IPS DF 19.7 (cell line): ENCODE measurements at regions not wholly inside any gene's neighbourhood (a gene's known extent, or its start where the extent isn't known, plus 50 kb on each side); places are given as distances from the start of the nearest gene placed in this dataset.
"Not testable (repeated sequence)": the region's sequence is repeated elsewhere in the genome, so short reads cannot be mapped to it uniquely, and the experiment has no call there.

Experiments used
- DNase-seq: peaks from one replicate; pipeline ENCODE4 v3.0.0-alpha.2; 2013; ENCODE audit warnings: low read depth, low spot score

DNA sequence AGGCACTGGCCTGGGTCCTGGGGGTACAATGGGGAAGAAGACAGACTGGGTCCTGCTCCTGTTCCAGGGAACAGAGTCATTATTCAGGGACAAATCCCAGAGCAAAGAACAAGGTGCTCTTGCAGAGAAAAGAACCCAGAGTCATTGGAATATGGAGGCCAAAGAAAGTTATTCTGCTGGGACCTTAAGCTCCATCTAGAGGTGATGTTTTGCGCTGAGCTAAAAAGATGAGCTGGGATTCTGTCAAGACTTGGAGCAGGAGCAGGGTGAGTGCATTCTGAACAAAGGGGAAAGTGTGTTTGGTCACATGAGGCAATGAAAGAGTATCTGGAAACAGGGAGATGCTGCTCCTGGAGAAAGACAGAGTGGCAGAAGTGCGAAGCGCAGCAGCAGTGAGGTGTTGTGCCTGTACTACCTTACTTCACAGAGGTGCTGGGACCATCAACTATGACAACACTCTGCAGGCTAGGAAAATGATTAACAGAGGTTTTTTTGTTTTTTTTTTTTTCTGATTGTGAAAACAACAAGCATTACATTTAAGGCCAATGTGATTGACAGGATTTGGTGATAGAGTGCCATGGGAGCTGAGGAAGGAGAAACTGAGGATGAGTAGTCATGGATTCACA, 95.3 kb upstream of the TNFSF11 start:
- DNase-seq = peak; percentile 47

DNA sequence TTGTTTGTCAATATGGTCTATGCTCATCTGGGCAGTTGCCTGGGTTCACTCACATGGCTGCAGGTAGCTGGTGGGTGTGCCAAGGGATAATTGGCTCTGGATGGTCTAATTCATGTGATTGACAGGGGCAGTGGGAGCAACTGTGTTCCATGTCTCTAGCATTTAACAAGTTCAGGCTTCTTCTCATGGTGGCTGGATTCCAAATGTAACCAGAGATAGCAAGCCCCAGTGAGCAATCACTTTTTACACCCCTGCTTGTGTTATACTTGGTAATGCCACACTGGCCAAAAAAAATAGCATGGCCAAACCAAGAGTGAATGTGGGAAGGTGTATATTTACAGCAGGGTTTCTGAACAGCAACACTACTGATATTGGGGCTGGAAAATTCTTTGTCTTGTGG, 89.6 kb upstream of the TNFSF11 start:
- no peak for DNase-seq

DNA sequence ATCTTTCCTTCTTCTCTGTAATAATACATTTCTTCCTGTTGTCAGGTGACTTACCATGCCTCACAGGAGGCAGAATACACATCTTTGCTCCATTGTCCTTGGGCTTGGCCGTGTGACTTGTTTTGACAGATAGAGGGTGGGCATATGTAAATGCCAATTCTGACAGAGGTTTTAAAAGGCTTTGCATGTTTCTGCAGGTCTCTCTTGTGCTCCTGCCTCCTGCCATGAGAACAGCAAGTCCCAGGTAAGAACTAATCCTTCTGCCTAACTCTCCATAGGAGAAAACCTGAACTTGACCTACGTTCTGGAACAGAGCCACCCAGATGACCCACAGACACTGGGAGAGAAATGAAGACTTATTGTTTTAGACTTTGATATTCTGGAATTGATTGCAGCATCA, 88.7 kb upstream of the TNFSF11 start:
- DNase-seq = no peak

DNA sequence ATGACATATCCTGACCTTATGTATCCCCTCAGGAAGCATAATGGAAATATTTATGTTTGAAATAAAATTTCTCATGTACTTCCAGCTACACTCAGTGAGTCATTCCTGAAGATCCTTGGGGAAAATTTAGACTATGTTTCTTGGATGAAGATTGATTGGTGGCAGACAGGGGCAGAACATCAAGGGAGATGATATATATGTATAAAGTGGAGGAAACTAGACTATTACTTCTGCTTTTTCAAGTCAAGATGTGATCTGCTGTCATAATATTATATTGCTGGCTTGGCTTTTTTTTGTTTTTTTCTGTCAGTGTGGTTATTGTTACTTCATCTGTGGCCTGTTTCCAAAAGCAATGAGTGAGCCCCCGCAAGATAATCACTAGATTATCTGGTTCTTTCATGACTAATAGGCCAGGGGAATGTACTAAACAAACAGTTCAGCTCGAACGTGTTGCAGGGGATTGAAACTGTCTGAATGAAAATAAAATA, 87.2 kb upstream of the TNFSF11 start:
- DNase-seq = no peak

DNA sequence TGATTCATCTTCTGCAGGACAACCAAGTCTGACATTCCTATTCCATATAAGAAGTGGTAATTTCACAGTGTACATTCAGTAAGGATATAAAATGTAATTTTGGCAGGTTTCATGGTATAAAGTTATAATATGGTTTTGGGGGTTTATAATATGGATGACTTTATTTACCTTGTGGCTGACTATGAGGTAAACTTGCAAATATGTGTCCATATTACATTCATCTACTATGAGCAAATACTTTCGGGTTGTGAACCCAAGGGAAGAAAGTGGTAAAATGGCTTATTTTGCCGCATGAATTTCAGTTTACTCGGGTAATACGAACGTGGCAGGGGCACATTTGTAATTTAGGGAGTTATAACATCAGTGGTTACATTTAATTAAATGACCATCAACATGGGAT, 86.7 kb upstream of the TNFSF11 start:
- no peak for DNase-seq

DNA sequence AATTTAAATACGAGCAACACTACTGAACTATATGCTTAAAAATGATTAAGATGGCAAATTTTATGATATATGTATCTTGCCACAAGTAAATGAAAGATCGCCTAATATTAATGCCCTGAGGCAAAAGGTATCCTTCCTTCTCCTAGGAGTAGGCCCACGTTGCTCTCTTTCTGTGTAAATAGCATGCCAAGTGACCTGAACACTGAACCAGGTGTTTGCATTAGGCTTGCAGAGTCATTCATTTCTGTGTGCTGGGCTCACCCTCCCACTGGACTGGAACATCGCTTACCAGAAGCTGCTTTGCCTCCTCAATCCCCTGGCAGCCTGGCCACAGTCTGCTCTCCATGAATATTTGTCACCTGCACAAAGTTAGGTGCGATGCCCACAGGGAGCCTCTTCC, 83.3 kb upstream of the TNFSF11 start:
- DNase-seq = no peak

DNA sequence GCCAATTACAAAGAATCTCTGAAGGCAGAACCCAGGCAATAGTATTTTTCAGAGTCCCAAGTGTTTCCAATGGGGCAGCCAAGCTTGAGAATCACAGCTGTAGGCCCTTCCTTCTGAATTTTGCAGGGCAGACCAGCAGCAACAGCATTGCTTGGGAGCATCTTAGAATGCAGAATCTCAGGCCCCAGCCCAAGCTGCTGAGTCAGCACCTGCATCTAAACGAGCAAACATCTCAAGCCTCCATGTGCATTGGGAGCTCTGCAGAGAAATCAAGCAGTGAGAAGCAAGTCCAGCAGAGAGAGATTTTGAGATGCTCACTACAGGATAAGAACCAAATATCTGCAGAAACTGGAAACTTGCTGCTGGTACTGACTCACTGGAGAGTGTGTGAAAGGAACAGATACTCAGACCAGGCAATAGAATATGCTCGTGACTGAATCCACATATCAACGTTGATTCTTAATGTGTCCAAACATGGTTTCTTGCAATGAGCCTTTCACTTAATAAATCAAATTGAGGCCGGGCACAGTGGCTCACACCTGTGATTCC, 81.5 kb upstream of the TNFSF11 start:
- DNase-seq = no peak

DNA sequence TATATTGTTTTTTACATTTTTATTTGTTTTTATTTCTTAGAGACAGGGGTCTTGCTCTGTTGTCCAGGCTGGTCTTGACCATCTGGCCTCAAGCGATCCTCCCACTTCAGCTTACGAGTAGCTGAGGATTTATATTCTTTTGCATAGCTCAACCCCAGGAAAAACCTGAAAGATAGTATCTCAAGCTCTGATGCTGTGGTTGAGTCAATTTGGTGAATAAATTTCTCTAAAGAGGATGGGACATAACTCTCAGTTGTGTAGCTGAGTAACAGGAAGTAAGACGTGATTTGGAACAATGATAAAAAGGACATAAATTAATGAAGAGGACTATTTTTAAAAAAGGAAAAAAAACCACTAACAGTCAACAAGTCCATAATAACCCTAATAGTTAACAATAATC, 79.8 kb upstream of the TNFSF11 start:
- no peak for DNase-seq

DNA sequence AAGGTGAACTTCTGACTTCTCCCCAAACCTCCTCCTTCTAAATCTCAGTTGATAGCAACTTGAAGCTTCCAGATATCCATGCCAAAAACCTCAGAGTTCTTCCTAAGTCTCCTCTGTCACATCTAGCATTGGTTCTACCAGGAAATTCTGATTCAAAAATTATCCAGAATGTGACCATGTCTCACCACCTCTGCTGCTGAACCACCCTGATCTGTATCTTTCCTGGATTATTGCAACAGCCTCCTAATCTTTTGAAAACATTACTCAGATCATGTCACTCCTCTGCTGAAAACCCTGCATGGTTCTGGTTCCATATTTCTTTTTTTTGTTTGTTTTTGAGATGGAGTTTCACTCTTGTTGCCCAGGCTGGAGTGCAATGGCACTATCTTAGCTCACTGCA, 78.7 kb upstream of the TNFSF11 start:
- DNase-seq = no peak

DNA sequence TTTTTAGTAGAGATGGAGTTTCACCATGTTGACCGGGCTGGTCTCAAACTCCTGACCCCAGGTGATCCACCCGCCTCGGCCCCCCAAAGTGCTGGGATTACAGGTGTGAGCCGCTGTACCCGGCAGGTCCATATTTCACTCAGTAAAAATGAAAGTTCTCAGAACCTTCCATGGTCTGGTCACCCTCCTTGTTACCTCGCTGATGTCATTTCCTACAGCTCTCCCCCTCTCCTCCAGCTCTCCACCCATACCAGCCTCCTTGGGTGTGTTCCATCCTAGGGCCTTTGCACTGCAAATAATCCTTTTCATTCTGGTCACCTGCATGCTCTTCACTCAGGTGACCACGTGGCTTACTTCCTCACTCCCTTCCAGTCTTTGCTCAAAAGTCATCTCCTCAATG, 78.2 kb upstream of the TNFSF11 start:
- DNase-seq = no peak

DNA sequence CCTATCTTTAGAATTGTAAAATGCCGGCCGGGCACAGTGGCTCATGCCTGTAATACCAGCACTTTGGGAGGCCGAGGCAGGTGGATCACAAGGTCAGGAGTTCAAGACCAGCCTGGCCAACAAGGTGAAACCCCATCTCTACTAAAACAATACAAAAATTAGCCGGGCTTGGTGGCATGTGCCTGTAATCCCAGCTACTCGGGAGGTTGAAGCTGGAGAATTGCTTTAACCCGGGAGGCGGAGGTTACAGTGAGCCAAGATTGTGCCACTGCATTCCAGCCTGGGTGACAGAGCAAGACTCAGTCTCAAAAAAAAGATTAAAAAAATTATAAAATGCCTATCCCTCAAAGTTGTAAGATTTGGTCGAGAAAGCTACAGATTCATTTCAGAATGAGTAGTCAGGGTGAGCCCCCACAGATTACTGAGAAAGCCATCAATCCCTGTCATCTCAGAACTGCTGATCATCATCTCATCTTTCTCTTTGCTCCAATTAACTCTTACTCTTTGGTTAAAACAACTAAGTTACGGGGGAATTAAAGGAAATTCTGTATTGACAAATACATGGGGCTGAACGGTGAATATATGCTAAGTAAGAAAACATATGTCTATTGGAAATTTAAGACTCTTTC, 76.9 kb upstream of the TNFSF11 start:
- DNase-seq = not testable (repeated sequence)

DNA sequence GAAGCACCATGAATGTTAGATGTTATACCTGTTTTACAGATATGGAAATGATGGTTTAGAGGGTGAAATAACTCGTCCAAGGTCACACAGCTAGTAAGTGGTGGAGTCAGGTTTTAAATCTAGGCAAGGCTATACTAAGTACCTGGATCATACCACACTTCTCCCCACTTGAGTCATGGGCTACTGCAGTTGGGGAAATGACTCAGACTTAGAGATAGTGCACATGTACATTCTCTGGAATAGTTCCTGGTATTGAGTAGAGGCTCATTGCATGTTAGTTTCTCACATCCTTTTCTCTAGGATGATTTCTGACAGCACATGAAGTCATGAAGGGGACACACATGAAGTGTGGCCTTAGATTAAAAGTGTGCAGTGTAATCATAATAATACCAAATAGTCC, 76.2 kb upstream of the TNFSF11 start:
- DNase-seq = no peak

DNA sequence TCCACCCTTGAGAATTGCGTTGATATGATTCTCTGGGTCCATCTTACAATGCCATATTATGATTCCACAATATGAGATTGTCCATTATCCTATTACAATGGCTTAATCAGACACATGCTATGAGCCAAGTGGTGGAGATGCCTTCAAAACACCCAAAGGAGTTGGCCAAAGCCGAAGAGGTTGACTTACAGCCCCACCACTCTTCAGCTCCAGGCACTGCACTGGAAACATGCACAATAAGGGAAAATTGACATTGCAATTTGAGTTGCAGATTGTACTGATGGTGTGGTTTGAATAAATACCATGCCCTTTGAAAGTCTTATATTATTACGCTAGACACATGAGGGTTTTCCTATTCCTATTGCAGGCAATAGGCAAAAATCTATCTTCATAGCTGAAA, 75.4 kb upstream of the TNFSF11 start:
- no peak for DNase-seq
